ENCODE measurements at regions not wholly inside any gene's neighbourhood (a gene's known extent, or its start where the extent isn't known, plus 50 kb on each side); places are given as distances from the start of the nearest gene placed in this dataset.
"Not testable (repeated sequence)": the region's sequence is repeated elsewhere in the genome, so short reads cannot be mapped to it uniquely, and the experiment has no call there.

- H3K36me3 ChIP-seq (ENCODE audit: control insufficient read depth, insufficient read depth, low read length), result no peaks in the 10 kb centered on the region
- no peak for TF ChIP-seq CTCF (IDR thresholded peaks at IDR 0.05)
- no peak overlapping the region for H2AFZ ChIP-seq
- H3K4me3 ChIP-seq (ENCODE audit: low read depth, low read length), result no peak overlapping the region
- no peak overlapping the region for H3K4me2 ChIP-seq (ENCODE audit: low read length)
- no peak overlapping the region for H3K9ac ChIP-seq
- no peak overlapping the region for H3K27ac ChIP-seq
- no peaks in the 10 kb centered on the region for H3K9me3 ChIP-seq (ENCODE audit: control insufficient read depth, low read length)
- no peaks in the 10 kb centered on the region for H3K27me3 ChIP-seq (ENCODE audit: control insufficient read depth, insufficient read depth, low read length)
- H3K79me2 ChIP-seq, result no peaks in the 10 kb centered on the region
- no peaks in the 10 kb centered on the region for H3K4me1 ChIP-seq
Observed at GRCh38 chr7:22043367-22043766, 97.7 kb upstream of the CDCA7L start.

- Histone ChIP-seq H3K79me2 (no peaks in the 10 kb centered on the region), H3K9ac (no peak overlapping the region), H3K9me3 (ENCODE audit: control insufficient read depth, low read length) (no peaks in the 10 kb centered on the region), H3K27ac (no peak overlapping the region), H3K4me2 (ENCODE audit: low read length) (no peak overlapping the region), H3K27me3 (ENCODE audit: control insufficient read depth, insufficient read depth, low read length) (no peaks in the 10 kb centered on the region), H2AFZ (no peak overlapping the region), H3K4me3 (ENCODE audit: low read depth, low read length) (no peak overlapping the region), H3K36me3 (ENCODE audit: control insufficient read depth, insufficient read depth, low read length) (no peaks in the 10 kb centered on the region), H3K4me1 (no peaks in the 10 kb centered on the region)
- TF ChIP-seq CTCF (IDR thresholded peaks at IDR 0.05), result no peak
Observed at GRCh38 chr7:22040923-22041595, 95.4 kb upstream of the CDCA7L start.

- H3K4me2 ChIP-seq (ENCODE audit: low read length), result no peak overlapping the region
- no peaks in the 10 kb centered on the region for H3K36me3 ChIP-seq (ENCODE audit: control insufficient read depth, insufficient read depth, low read length)
- H3K9ac ChIP-seq, result no peak overlapping the region
- H3K79me2 ChIP-seq, result no peaks in the 10 kb centered on the region
- H2AFZ ChIP-seq, result no peak overlapping the region
- no peaks in the 10 kb centered on the region for H3K4me1 ChIP-seq
- no peaks in the 10 kb centered on the region for H3K9me3 ChIP-seq (ENCODE audit: control insufficient read depth, low read length)
- H3K27me3 ChIP-seq (ENCODE audit: control insufficient read depth, insufficient read depth, low read length), result no peaks in the 10 kb centered on the region
- H3K4me3 ChIP-seq (ENCODE audit: low read depth, low read length), result no peak overlapping the region
- TF ChIP-seq CTCF (IDR thresholded peaks at IDR 0.05), result no peak
- no peak overlapping the region for H3K27ac ChIP-seq
Observed at GRCh38 chr7:22039670-22040069, 94.0 kb upstream of the CDCA7L start.

- H3K4me1 ChIP-seq; H3K27me3 ChIP-seq (ENCODE audit: control insufficient read depth, insufficient read depth, low read length); H3K9me3 ChIP-seq (ENCODE audit: control insufficient read depth, low read length); H3K36me3 ChIP-seq (ENCODE audit: control insufficient read depth, insufficient read depth, low read length); H3K9ac ChIP-seq; H2AFZ ChIP-seq; H3K4me3 ChIP-seq (ENCODE audit: low read depth, low read length); H3K4me2 ChIP-seq (ENCODE audit: low read length); H3K27ac ChIP-seq; H3K79me2 ChIP-seq: not testable (repeated sequence)
Observed at GRCh38 chr7:22032356-22032755, 86.7 kb upstream of the CDCA7L start.

GRCh38 chr7:22028656-22029055 is 83.0 kb upstream of the CDCA7L start:
- H3K9ac ChIP-seq; H2AFZ ChIP-seq; H3K27me3 ChIP-seq (ENCODE audit: control insufficient read depth, insufficient read depth, low read length); H3K4me1 ChIP-seq; H3K4me2 ChIP-seq (ENCODE audit: low read length); H3K4me3 ChIP-seq (ENCODE audit: low read depth, low read length); H3K9me3 ChIP-seq (ENCODE audit: control insufficient read depth, low read length); H3K79me2 ChIP-seq; H3K27ac ChIP-seq; H3K36me3 ChIP-seq (ENCODE audit: control insufficient read depth, insufficient read depth, low read length): not testable (repeated sequence)

GRCh38 chr7:22027475-22027874 is 81.8 kb upstream of the CDCA7L start:
- Histone ChIP-seq H3K4me3 (ENCODE audit: low read depth, low read length) (no peak overlapping the region), H3K9ac (no peak overlapping the region), H3K4me2 (ENCODE audit: low read length) (no peak overlapping the region), H3K4me1 (no peaks in the 10 kb centered on the region), H3K27ac (no peak overlapping the region), H3K9me3 (ENCODE audit: control insufficient read depth, low read length) (no peaks in the 10 kb centered on the region), H3K36me3 (ENCODE audit: control insufficient read depth, insufficient read depth, low read length) (no peaks in the 10 kb centered on the region), H2AFZ (no peak overlapping the region), H3K79me2 (no peaks in the 10 kb centered on the region), H3K27me3 (ENCODE audit: control insufficient read depth, insufficient read depth, low read length) (no peaks in the 10 kb centered on the region)
- TF ChIP-seq CTCF (IDR thresholded peaks at IDR 0.05), result no peak

All from parathyroid adenoma (tissue), 2 donors.